ENCODE measurements at regions not wholly inside any gene's neighbourhood (a gene's known extent, or its start where the extent isn't known, plus 50 kb on each side); places are given as distances from the start of the nearest gene placed in this dataset.
"Not testable (repeated sequence)": the region's sequence is repeated elsewhere in the genome, so short reads cannot be mapped to it uniquely, and the experiment has no call there.

GRCh38 chr18:46179306-46179705, 75.1 kb downstream of the HAUS1 start:
- no peak for DNase-seq

- no peak for DNase-seq
Measured at GRCh38 chr18:46182633-46183358, 78.6 kb downstream of the HAUS1 start.

- not testable (repeated sequence) for DNase-seq
Measured at GRCh38 chr18:46184296-46184695, 80.1 kb downstream of the HAUS1 start.

- no peak for DNase-seq
Measured at GRCh38 chr18:46184727-46185126, 80.5 kb downstream of the HAUS1 start.

- no peak for DNase-seq
Measured at GRCh38 chr18:46190667-46191066, 86.5 kb downstream of the HAUS1 start.

- DNase-seq: no peak
Measured at GRCh38 chr18:46196627-46197243, 92.5 kb downstream of the HAUS1 start.

GRCh38 chr18:46199515-46200147, 95.4 kb downstream of the HAUS1 start:
- peak; percentile 39 for DNase-seq

GRCh38 chr18:46200178-46201055, 96.2 kb downstream of the HAUS1 start:
- DNase-seq: not testable (repeated sequence)

GRCh38 chr18:46204143-46204542, 100.0 kb downstream of the HAUS1 start:
- no peak for DNase-seq

GRCh38 chr18:46207985-46208384, 103.8 kb downstream of the HAUS1 start:
- no peak for DNase-seq

- DNase-seq: no peak
Measured at GRCh38 chr18:46209161-46209560, 105.0 kb downstream of the HAUS1 start.

- DNase-seq: peak; percentile 58
Measured at GRCh38 chr18:46211816-46212215, 107.6 kb downstream of the HAUS1 start.

- DNase-seq: no peak
Measured at GRCh38 chr18:46212398-46212797, 108.2 kb downstream of the HAUS1 start.

- no peak for DNase-seq
Measured at GRCh38 chr18:46213295-46213694, 109.1 kb downstream of the HAUS1 start.

- DNase-seq: no peak
Measured at GRCh38 chr18:46214435-46214834, 110.2 kb downstream of the HAUS1 start.

- DNase-seq: no peak
Measured at GRCh38 chr18:46215902-46216723, 111.9 kb downstream of the HAUS1 start.

- peak; percentile 81 for DNase-seq
Measured at GRCh38 chr18:46220116-46220515, 115.9 kb downstream of the HAUS1 start.

GRCh38 chr18:46222093-46222492, 117.9 kb downstream of the HAUS1 start:
- DNase-seq: no peak

GRCh38 chr18:46222710-46223360, 118.7 kb downstream of the HAUS1 start:
- no peak for DNase-seq

GRCh38 chr18:46224181-46224775, 120.1 kb downstream of the HAUS1 start:
- DNase-seq: peak; percentile 64

GRCh38 chr18:46226461-46226860, 122.3 kb downstream of the HAUS1 start:
- peak; percentile 72 for DNase-seq

All from fibroblast of skin of right biceps (primary cell).